GM10248 (cell line): ENCODE measurements at regions not wholly inside any gene's neighbourhood (a gene's known extent, or its start where the extent isn't known, plus 50 kb on each side); places are given as distances from the start of the nearest gene placed in this dataset.

Source experiments
- CTCF ChIA-PET: fragments of 300-600 bp; sonication (Branson Sonifier 250); formaldehyde crosslinking; extraction: SDS; loops from one replicate; lab custom pipeline; 2021; ENCODE audit warnings: antibody characterized with exemption; lab: Yijun Ruan, JAX
- POLR2A ChIA-PET: fragments of 350-650 bp; sonication (Branson Sonifier 250); formaldehyde crosslinking; extraction: SDS; loops from one replicate; lab custom pipeline; 2020; ENCODE audit warnings: antibody characterized with exemption; lab: Yijun Ruan, JAX
- DNase-seq: peaks from one replicate; pipeline ENCODE4 v3.0.0; 2012; ENCODE audit errors: extremely low spot score
- CTCF ChIP-seq: IDR thresholded peaks from 2 replicates; pipeline ENCODE4 v1.5.1; 2012; ENCODE audit warnings: mild to moderate bottlenecking, low read depth; ENCODE audit errors: extremely low read depth, missing control alignments, control extremely low read depth

DNA sequence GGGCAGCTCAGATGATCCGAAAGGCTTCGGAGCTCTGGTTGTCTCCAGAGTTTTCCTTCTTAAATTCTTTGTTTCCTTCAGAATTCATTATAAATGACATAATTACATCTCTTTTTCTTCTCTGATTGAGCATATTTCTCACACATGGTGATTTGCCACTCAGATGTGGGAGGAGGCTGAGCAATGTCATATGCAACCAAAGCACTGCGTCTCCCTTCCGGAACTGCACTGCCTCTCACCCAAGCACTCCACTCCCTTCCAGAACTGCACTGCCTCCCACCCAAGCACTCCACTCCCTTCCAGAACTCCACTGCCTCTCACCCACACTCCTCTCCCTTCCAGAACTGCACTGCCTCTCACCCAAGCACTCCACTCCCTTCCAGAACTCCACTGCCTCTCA, 131.5 kb downstream of the SALL1 start:
- POLR2A ChIA-PET: no interaction called here
- no peak for DNase-seq
- TF ChIP-seq CTCF: no peak
- CTCF ChIA-PET: no interaction called here

GRCh38 chr16:51017969-51018368, 133.1 kb downstream of the SALL1 start:
- ChIA-PET POLR2A (no interaction called here), CTCF (no interaction called here)
- no peak for DNase-seq
- TF ChIP-seq CTCF: no peak

GRCh38 chr16:51012396-51012795, 138.7 kb downstream of the SALL1 start:
- CTCF ChIA-PET: no interaction called here
- no peak for DNase-seq
- no peak for TF ChIP-seq CTCF
- POLR2A ChIA-PET: no interaction called here

GRCh38 chr16:51010817-51011216, 140.3 kb downstream of the SALL1 start:
- ChIA-PET POLR2A (no interaction called here), CTCF (no interaction called here)
- DNase-seq: no peak
- no peak for TF ChIP-seq CTCF

GRCh38 chr16:51009813-51010212, 141.3 kb downstream of the SALL1 start:
- ChIA-PET POLR2A (no interaction called here), CTCF (no interaction called here)
- DNase-seq: no peak
- no peak for TF ChIP-seq CTCF

DNA sequence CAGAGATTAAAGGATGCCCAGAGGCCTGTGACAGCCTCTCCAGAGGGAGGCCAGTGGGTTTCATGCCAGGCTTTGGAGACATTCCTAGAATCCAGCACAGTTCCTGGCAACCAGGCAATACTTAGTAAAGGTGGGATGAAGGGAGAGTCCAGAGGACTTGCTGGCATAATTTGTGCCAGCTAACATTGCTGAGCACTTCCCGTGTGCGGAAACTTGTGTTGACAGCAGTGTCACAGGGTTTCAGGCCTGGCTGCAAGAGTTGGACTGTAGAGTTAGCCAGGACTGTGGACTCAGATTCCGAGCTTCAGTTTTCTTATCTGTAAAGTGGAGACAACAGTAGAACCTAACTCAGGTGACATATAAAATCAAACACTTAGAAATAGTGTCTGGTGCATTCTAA, 141.7 kb downstream of the SALL1 start:
- TF ChIP-seq CTCF: no peak
- POLR2A ChIA-PET: no interaction called here
- CTCF ChIA-PET: no interaction called here
- no peak for DNase-seq

- no peak for DNase-seq
- ChIA-PET CTCF (interaction anchor here (1.6 kb wide), 1 partner anchor 8 kb away, joined by 5 read pairs; no protein-coding TSS in a partner anchor), POLR2A (no interaction called here)
- TF ChIP-seq CTCF: no peak
Measured at GRCh38 chr16:51008607-51009006, 142.5 kb downstream of the SALL1 start.
